Stimulated activated naive CD8-positive, alpha-beta T cell treated with anti-CD3 and anti-CD28 coated beads, Interleukin-15, amount 100 ng/mL, for 72 hours (primary cell): ENCODE measurements at regions not wholly inside any gene's neighbourhood (a gene's known extent, or its start where the extent isn't known, plus 50 kb on each side); places are given as distances from the start of the nearest gene placed in this dataset.

ENCODE experiments used
- ATAC-seq: fragments of 150-1000 bp; cut with Tn5 transposase; 2 replicates; pipeline ENCODE4 v1.10.0; 2021; ENCODE audit warnings: mild to moderate bottlenecking, moderate library complexity
- DNase-seq, 2 donors: peaks; one replicate each; pipeline ENCODE4 v3.0.0; 2021 to 2022
- H3K27ac Mint-ChIP-seq, 2 donors: one replicate each; pipeline ENCODE4 v1.8.0; 2022; ENCODE audit warnings: mild to moderate bottlenecking in 2 of 2, mixed read lengths in 2 of 2, moderate library complexity in 2 of 2
- H3K27me3 Mint-ChIP-seq: one replicate; pipeline ENCODE4 v1.8.0; 2022; ENCODE audit warnings: mixed read lengths
- H3K4me1 Mint-ChIP-seq: one replicate; pipeline ENCODE4 v1.8.0; 2022; ENCODE audit warnings: mild to moderate bottlenecking, mixed read lengths
- H3K4me3 Mint-ChIP-seq, 2 donors: one replicate each; pipeline ENCODE4 v1.8.0; 2022; ENCODE audit warnings: mild to moderate bottlenecking in 2 of 2, mixed read lengths in 2 of 2, moderate library complexity in 1 of 2
- H3K9me3 Mint-ChIP-seq, 2 donors: one replicate each; pipeline ENCODE4 v1.8.0; 2022; ENCODE audit warnings: mixed read lengths in 2 of 2

DNA sequence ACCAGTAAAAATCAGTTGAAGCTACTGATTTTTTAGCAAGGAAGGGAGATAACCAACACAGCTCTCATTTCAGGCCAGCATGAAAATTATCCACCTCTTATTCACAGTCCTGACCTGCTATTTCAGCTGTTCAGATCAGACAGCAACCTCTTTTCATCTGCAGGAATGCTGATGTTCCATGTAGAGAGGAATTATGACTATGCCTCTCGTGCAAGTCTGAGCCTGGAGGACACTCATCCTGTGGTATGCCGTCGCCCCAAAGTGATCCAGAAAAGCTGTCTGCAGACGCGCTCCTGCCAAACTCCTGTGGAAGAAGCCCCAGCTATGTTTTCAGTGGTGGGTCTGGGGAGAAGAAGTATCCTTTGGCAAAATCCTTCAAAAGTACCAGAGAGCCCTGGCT lies 563.5 kb upstream of the SLITRK1 start:
- ATAC-seq, result no peak
- peaks cover 0 to 7% of the 10 kb centered on the region in 2 donors for H3K9me3 Mint-ChIP-seq
- no peaks in the 10 kb centered on the region for H3K27me3 Mint-ChIP-seq
- H3K4me1 Mint-ChIP-seq, result no peaks in the 10 kb centered on the region
- no peak for DNase-seq
- H3K4me3 Mint-ChIP-seq, result no peak overlapping the region
- H3K27ac Mint-ChIP-seq, result no peak overlapping the region

- Mint-ChIP-seq H3K27me3 (no peaks in the 10 kb centered on the region), H3K4me3 (no peak overlapping the region), H3K4me1 (no peaks in the 10 kb centered on the region), H3K9me3 (peaks cover 0 to 7% of the 10 kb centered on the region in 2 donors), H3K27ac (no peak overlapping the region)
- DNase-seq (no peak), ATAC-seq (no peak)
These were observed 561.2 kb upstream of the SLITRK1 start for GRCh38 chr13:84443463-84443862.

DNA sequence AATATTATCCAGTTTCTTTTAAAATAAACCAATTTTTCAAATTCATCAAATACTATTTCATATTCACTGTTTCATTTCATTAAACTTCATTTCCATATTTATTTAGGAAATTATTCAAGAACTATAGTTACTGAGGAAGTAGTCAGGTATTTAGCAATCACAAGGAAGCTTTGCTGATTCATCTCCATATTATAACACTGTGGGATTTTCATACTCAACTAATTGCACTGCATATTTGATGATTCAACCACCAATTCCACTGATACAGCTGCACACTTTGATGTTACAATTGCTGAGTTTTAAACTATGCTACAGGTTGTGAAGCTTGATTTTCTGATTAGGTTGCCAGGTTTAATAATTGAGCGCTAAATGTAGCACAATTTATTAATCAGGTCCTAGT lies 556.8 kb upstream of the SLITRK1 start:
- ATAC-seq (no peak), DNase-seq (no peak)
- Mint-ChIP-seq H3K9me3 (no peaks in the 10 kb centered on the region), H3K27me3 (no peaks in the 10 kb centered on the region), H3K4me1 (no peaks in the 10 kb centered on the region), H3K4me3 (no peak overlapping the region), H3K27ac (no peak overlapping the region)

- H3K4me3 Mint-ChIP-seq, result no peak overlapping the region
- no peaks in the 10 kb centered on the region for H3K9me3 Mint-ChIP-seq
- no peak for DNase-seq
- no peaks in the 10 kb centered on the region for H3K4me1 Mint-ChIP-seq
- no peaks in the 10 kb centered on the region for H3K27me3 Mint-ChIP-seq
- H3K27ac Mint-ChIP-seq, result no peak overlapping the region
- no peak for ATAC-seq
These were observed 550.8 kb upstream of the SLITRK1 start for GRCh38 chr13:84433024-84433423.

DNA sequence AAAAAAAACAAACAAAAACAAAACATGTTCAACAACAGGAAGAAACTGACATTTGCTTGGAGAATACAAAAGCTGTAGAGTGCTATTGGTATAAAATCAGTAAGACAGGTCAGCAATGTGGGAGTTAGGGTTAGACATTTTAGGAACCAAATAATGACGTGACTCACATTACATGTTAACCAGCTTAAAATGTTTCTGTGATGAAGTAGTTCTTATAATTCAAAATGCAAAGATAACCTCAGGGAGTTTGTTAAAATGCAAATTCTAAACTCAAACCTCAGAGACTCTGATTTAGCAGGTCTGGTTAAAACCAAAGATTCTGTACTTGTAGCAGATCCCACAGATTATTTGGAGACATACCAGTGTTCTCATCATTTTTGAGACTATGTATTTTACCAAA lies 549.4 kb upstream of the SLITRK1 start:
- H3K27ac Mint-ChIP-seq, result no peak overlapping the region
- no peak for DNase-seq
- no peaks in the 10 kb centered on the region for H3K27me3 Mint-ChIP-seq
- H3K4me3 Mint-ChIP-seq, result no peak overlapping the region
- H3K9me3 Mint-ChIP-seq, result no peaks in the 10 kb centered on the region
- H3K4me1 Mint-ChIP-seq, result no peaks in the 10 kb centered on the region
- ATAC-seq, result no peak

- ATAC-seq (no peak), DNase-seq (no peak)
- Mint-ChIP-seq H3K4me3 (no peak overlapping the region), H3K27ac (no peak overlapping the region), H3K27me3 (no peaks in the 10 kb centered on the region), H3K9me3 (no peaks in the 10 kb centered on the region), H3K4me1 (no peaks in the 10 kb centered on the region)
These were observed 548.2 kb upstream of the SLITRK1 start for GRCh38 chr13:84430446-84430845.

DNA sequence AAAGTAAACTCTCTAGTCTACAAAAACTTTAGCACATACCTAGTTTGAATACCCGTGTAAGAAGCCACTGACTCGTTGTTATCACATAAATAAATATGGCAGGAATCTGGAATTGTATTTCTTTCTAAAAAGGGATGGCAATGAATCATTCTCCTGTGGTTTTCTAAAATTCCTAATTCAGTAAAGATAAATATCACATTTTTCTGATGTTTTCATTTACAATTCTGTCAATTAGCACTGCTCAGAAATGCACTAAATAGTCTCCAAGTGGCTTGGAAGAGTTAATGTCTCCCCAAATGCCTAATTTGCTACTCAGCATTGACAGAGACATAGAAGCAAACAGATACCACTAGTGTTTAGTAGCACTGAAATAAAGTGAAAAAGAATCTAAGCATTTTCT lies 547.7 kb upstream of the SLITRK1 start:
- DNase-seq, result no peak
- no peaks in the 10 kb centered on the region for H3K9me3 Mint-ChIP-seq
- H3K27ac Mint-ChIP-seq, result no peak overlapping the region
- ATAC-seq, result no peak
- no peaks in the 10 kb centered on the region for H3K27me3 Mint-ChIP-seq
- no peak overlapping the region for H3K4me3 Mint-ChIP-seq
- H3K4me1 Mint-ChIP-seq, result no peaks in the 10 kb centered on the region

DNA sequence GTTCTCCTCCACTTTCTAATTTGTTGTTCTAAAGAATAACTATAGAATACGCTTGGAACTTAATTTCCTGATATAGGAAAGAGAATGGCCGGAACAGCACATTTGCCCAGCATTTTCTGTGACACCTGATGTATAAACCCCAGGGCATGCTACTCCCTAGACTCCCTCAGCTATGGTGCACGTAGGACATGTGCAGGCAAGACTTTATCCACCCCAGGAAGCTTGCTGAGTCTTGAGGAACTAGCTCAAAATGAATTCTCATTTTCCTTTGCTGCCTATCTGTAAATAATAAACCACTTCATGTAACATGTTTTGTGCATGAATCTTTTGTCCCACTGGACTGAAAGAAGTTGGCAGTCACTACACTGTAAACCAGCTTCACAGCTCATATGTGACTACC lies 535.8 kb upstream of the SLITRK1 start:
- H3K4me3 Mint-ChIP-seq, result no peak overlapping the region
- H3K27me3 Mint-ChIP-seq, result no peaks in the 10 kb centered on the region
- no peak overlapping the region for H3K27ac Mint-ChIP-seq
- H3K4me1 Mint-ChIP-seq, result no peaks in the 10 kb centered on the region
- ATAC-seq (no peak), DNase-seq (no peak)
- peaks cover 5 to 13% of the 10 kb centered on the region in 2 donors for H3K9me3 Mint-ChIP-seq

DNA sequence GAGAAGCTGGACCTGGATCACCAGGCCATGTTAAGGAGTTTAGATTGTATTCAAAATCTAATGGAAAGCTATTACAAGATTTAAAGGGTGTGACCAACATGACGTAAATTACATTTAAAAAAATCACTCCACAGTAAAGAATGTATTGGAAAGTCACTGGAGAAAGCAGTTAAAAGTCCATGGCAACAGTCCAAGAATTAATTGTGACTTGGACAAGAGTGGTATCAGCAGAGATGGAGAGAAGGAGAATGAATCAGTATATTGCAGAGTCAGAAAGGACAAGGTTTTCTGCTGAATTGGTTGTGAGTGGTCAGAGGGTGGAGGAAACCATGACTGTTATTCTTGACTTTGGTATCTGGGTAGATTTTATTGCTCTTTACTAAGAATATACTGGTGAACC lies 535.1 kb upstream of the SLITRK1 start:
- Mint-ChIP-seq H3K4me3 (no peak overlapping the region), H3K9me3 (peaks cover 5 to 13% of the 10 kb centered on the region in 2 donors), H3K27me3 (no peaks in the 10 kb centered on the region), H3K27ac (no peak overlapping the region), H3K4me1 (no peaks in the 10 kb centered on the region)
- no peak for DNase-seq
- no peak for ATAC-seq

DNA sequence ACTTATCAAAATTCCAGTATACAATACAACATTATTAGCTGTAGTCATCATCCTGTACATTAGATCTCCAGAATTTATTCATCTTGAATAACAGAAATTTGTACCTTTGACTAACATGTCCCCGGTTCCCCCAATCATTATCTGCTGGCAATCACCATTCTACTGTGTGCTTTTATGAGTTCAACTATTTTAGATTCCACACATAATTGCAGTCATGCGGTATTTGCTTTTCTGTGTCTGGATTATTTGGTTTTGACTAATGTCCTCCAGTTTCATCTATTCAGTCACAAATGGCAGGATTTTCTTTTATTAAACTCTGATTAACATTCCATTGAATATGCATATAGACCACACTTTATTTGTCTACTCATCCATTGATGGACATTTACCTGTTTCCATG lies 530.7 kb upstream of the SLITRK1 start:
- Mint-ChIP-seq H3K4me1 (no peaks in the 10 kb centered on the region), H3K4me3 (no peak overlapping the region), H3K27me3 (no peaks in the 10 kb centered on the region), H3K27ac (no peak overlapping the region), H3K9me3 (peaks cover 0 to 5% of the 10 kb centered on the region in 2 donors)
- no peak for DNase-seq
- ATAC-seq, result no peak

- H3K9me3 Mint-ChIP-seq, result peaks cover 5 to 7% of the 10 kb centered on the region in 2 donors
- DNase-seq (no peak), ATAC-seq (no peak)
- no peaks in the 10 kb centered on the region for H3K4me1 Mint-ChIP-seq
- no peak overlapping the region for H3K4me3 Mint-ChIP-seq
- no peaks in the 10 kb centered on the region for H3K27me3 Mint-ChIP-seq
- H3K27ac Mint-ChIP-seq, result no peak overlapping the region
These were observed 523.0 kb upstream of the SLITRK1 start for GRCh38 chr13:84405286-84405685.

DNA sequence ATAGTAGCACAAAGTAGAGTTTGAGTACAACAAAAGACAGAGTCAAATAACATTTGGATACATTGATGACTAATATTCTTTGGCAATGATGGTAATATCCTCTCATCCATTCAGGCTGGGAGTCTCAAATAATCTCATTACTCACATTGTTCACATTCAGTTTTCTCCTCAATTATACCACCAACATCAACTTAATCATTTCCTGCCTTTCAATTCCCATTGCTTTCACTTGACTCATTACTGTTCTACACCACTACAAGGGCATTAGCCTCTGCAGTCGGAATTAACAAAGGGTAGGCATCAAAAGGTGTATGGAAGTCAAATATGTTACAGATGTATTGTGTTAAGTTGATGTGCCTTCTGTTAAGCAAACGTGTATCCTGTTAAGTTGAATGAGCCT lies 518.4 kb upstream of the SLITRK1 start:
- no peaks in the 10 kb centered on the region for H3K27me3 Mint-ChIP-seq
- no peak overlapping the region for H3K4me3 Mint-ChIP-seq
- no peak overlapping the region for H3K27ac Mint-ChIP-seq
- DNase-seq, result no peak
- ATAC-seq, result no peak
- H3K9me3 Mint-ChIP-seq, result peaks cover 5 to 7% of the 10 kb centered on the region in 2 donors
- H3K4me1 Mint-ChIP-seq, result no peaks in the 10 kb centered on the region

GRCh38 chr13:84399320-84400085 lies 517.2 kb upstream of the SLITRK1 start:
- Mint-ChIP-seq H3K4me1 (no peaks in the 10 kb centered on the region), H3K27ac (no peak overlapping the region), H3K27me3 (no peaks in the 10 kb centered on the region), H3K4me3 (no peak overlapping the region), H3K9me3 (peaks cover 5 to 15% of the 10 kb centered on the region in 2 donors)
- DNase-seq (no peak), ATAC-seq (no peak)

GRCh38 chr13:84393981-84394625 lies 511.8 kb upstream of the SLITRK1 start:
- DNase-seq (no peak), ATAC-seq (no peak)
- Mint-ChIP-seq H3K9me3 (peaks cover 12 to 29% of the 10 kb centered on the region in 2 donors), H3K27ac (peak overlapping the region in 1 of 2 donors; percentile 26), H3K27me3 (no peaks in the 10 kb centered on the region), H3K4me1 (no peaks in the 10 kb centered on the region), H3K4me3 (no peak overlapping the region)

- Mint-ChIP-seq H3K27me3 (no peaks in the 10 kb centered on the region), H3K27ac (no peak overlapping the region), H3K4me1 (no peaks in the 10 kb centered on the region), H3K4me3 (no peak overlapping the region), H3K9me3 (peaks cover 13 to 25% of the 10 kb centered on the region in 2 donors)
- DNase-seq (no peak), ATAC-seq (no peak)
These were observed 498.6 kb upstream of the SLITRK1 start for GRCh38 chr13:84380866-84381265.

DNA sequence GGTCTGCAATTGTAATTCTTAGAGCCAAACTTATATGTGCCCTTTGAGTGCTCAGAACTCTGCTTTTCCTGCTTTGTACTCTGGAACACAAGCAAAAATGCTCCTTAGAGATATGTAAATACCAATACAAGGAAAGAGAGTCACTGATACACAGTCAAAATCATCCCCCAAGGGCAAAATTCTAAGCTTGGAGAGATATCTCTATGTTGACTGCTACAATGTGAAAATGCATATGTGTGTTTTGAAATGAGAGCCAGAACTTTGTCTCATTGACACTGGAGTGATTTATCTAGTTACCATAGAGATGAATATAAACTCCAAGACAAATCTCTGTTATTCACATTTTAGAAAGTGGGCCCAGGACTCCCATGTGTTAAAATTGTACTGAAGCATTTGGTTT lies 494.8 kb upstream of the SLITRK1 start:
- no peak overlapping the region for H3K27ac Mint-ChIP-seq
- no peak overlapping the region for H3K4me3 Mint-ChIP-seq
- H3K4me1 Mint-ChIP-seq, result no peaks in the 10 kb centered on the region
- H3K27me3 Mint-ChIP-seq, result no peaks in the 10 kb centered on the region
- ATAC-seq (no peak), DNase-seq (no peak)
- H3K9me3 Mint-ChIP-seq, result no peaks in the 10 kb centered on the region

DNA sequence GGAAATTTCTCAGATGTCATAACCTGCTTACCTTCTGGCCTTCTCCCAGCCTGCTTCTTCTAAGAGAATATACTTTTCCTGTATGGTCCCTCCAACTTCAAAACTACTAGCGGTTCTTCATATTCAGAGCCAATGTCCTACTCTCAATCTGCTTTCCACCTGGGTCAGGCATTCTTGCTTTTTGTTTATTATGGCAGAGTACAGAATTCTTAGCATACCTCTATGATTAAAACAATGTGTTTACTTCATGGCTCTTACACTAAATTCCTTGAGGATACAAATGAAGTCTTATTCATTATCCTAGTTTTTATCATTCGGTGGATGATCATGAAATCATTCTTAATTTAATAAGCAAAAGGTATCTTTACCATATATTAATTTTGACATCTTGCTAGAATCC lies 484.2 kb upstream of the SLITRK1 start:
- Mint-ChIP-seq H3K4me1 (no peaks in the 10 kb centered on the region), H3K4me3 (no peak overlapping the region), H3K27me3 (no peaks in the 10 kb centered on the region), H3K27ac (no peak overlapping the region), H3K9me3 (no peaks in the 10 kb centered on the region)
- no peak for DNase-seq
- ATAC-seq, result no peak
